ENCODE measurements at regions not wholly inside any gene's neighbourhood (a gene's known extent, or its start where the extent isn't known, plus 50 kb on each side); places are given as distances from the start of the nearest gene placed in this dataset.

- no peak overlapping the region for H3K27ac Mint-ChIP-seq
- DNase-seq (ENCODE audit: low spot score, unreplicated experiment): no peak
- H3K36me3 Mint-ChIP-seq (ENCODE audit: insufficient read depth): no peaks in the 10 kb centered on the region
- peaks cover 2% of the 10 kb centered on the region for H3K9me3 Mint-ChIP-seq (ENCODE audit: low read depth)
- H3K27me3 Mint-ChIP-seq: no peaks in the 10 kb centered on the region
- TF ChIP-seq CTCF (IDR thresholded peaks at IDR 0.05; ENCODE audit: unreplicated experiment): no peak
- no peaks in the 10 kb centered on the region for H3K4me1 Mint-ChIP-seq (ENCODE audit: low read depth)
- no peak overlapping the region for H3K4me3 Mint-ChIP-seq (ENCODE audit: low read depth)
Observed at GRCh38 chr6:23320471-23321015, 751.2 kb downstream of the HDGFL1 start.

GRCh38 chr6:23323897-23324296 lies 754.5 kb downstream of the HDGFL1 start:
- Mint-ChIP-seq H3K4me1 (ENCODE audit: low read depth) (no peaks in the 10 kb centered on the region), H3K36me3 (ENCODE audit: insufficient read depth) (no peaks in the 10 kb centered on the region), H3K27me3 (no peaks in the 10 kb centered on the region), H3K9me3 (ENCODE audit: low read depth) (peaks cover 8% of the 10 kb centered on the region), H3K4me3 (ENCODE audit: low read depth) (no peak overlapping the region), H3K27ac (no peak overlapping the region)
- TF ChIP-seq CTCF (IDR thresholded peaks at IDR 0.05; ENCODE audit: unreplicated experiment): no peak
- DNase-seq (ENCODE audit: low spot score, unreplicated experiment): no peak

GRCh38 chr6:23325065-23325464 lies 755.7 kb downstream of the HDGFL1 start:
- Mint-ChIP-seq H3K27ac (no peak overlapping the region), H3K9me3 (ENCODE audit: low read depth) (peaks cover 8% of the 10 kb centered on the region), H3K4me3 (ENCODE audit: low read depth) (no peak overlapping the region), H3K36me3 (ENCODE audit: insufficient read depth) (no peaks in the 10 kb centered on the region), H3K27me3 (no peaks in the 10 kb centered on the region), H3K4me1 (ENCODE audit: low read depth) (no peaks in the 10 kb centered on the region)
- DNase-seq (ENCODE audit: low spot score, unreplicated experiment): no peak
- TF ChIP-seq CTCF (IDR thresholded peaks at IDR 0.05; ENCODE audit: unreplicated experiment): no peak

GRCh38 chr6:23327621-23328020 lies 758.3 kb downstream of the HDGFL1 start:
- Mint-ChIP-seq H3K4me3 (ENCODE audit: low read depth) (no peak overlapping the region), H3K4me1 (ENCODE audit: low read depth) (no peaks in the 10 kb centered on the region), H3K27ac (no peak overlapping the region), H3K9me3 (ENCODE audit: low read depth) (peaks cover 8% of the 10 kb centered on the region), H3K36me3 (ENCODE audit: insufficient read depth) (no peaks in the 10 kb centered on the region), H3K27me3 (no peaks in the 10 kb centered on the region)
- no peak for DNase-seq (ENCODE audit: low spot score, unreplicated experiment)
- TF ChIP-seq CTCF (IDR thresholded peaks at IDR 0.05; ENCODE audit: unreplicated experiment): no peak

- no peak for TF ChIP-seq CTCF (IDR thresholded peaks at IDR 0.05; ENCODE audit: unreplicated experiment)
- Mint-ChIP-seq H3K9me3 (ENCODE audit: low read depth) (peaks cover 10% of the 10 kb centered on the region), H3K4me3 (ENCODE audit: low read depth) (no peak overlapping the region), H3K4me1 (ENCODE audit: low read depth) (no peaks in the 10 kb centered on the region), H3K27ac (no peak overlapping the region), H3K27me3 (no peaks in the 10 kb centered on the region), H3K36me3 (ENCODE audit: insufficient read depth) (no peaks in the 10 kb centered on the region)
- no peak for DNase-seq (ENCODE audit: low spot score, unreplicated experiment)
Observed at GRCh38 chr6:23329086-23329485, 759.7 kb downstream of the HDGFL1 start.

Data from progenitor cell of endocrine pancreas (in vitro differentiated cells).